Astrocyte of the spinal cord (primary cell): ENCODE measurements at regions not wholly inside any gene's neighbourhood (a gene's known extent, or its start where the extent isn't known, plus 50 kb on each side); places are given as distances from the start of the nearest gene placed in this dataset.

Experiments used
- DNase-seq: peaks from one replicate; pipeline ENCODE4 v3.0.0; 2011; ENCODE audit warnings: low read depth, low spot score
- H3K4me3 ChIP-seq: 2 replicates; pipeline ENCODE4 v1.5.1; 2011; ENCODE audit warnings: low read depth, mild to moderate bottlenecking, low read length, moderate library complexity
- in situ Hi-C: cut with HindIII; loops from 2 replicates; pipeline ENCODE4 v1.10.0; 2017; ENCODE audit warnings: low sequenced_read_pairs
- TF ChIP-seq, protein P1 (sequence below): IDR thresholded peaks from 2 replicates; pipeline ENCODE4 v1.5.1; 2012; ENCODE audit warnings: low read depth, mild to moderate bottlenecking, low read length, inconsistent platforms

DNA sequence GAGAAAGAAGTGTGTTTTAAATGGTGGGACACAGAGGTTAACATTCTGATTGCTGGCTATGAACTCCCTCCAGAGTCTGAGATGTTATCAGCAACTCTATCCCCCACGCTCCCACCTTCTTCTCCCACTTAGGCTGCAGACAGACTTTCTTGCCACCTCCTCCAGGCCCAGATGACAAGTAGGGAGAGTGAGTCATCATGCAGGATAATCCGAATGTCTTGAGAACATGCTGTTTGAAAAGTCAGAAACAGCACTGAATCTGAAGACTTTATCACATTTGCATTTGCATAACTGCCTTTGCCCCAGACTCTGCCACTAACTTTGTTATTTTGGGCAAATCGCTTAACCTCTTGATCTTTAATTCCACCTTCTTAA is 139.8 kb downstream of the ESM1 start:
- TF ChIP-seq, protein P1, sequence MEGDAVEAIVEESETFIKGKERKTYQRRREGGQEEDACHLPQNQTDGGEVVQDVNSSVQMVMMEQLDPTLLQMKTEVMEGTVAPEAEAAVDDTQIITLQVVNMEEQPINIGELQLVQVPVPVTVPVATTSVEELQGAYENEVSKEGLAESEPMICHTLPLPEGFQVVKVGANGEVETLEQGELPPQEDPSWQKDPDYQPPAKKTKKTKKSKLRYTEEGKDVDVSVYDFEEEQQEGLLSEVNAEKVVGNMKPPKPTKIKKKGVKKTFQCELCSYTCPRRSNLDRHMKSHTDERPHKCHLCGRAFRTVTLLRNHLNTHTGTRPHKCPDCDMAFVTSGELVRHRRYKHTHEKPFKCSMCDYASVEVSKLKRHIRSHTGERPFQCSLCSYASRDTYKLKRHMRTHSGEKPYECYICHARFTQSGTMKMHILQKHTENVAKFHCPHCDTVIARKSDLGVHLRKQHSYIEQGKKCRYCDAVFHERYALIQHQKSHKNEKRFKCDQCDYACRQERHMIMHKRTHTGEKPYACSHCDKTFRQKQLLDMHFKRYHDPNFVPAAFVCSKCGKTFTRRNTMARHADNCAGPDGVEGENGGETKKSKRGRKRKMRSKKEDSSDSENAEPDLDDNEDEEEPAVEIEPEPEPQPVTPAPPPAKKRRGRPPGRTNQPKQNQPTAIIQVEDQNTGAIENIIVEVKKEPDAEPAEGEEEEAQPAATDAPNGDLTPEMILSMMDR, result no peak
- in situ Hi-C loops, result no loop called here
- H3K4me3 ChIP-seq, result no peak overlapping the region
- DNase-seq, result peak; percentile 49

DNA sequence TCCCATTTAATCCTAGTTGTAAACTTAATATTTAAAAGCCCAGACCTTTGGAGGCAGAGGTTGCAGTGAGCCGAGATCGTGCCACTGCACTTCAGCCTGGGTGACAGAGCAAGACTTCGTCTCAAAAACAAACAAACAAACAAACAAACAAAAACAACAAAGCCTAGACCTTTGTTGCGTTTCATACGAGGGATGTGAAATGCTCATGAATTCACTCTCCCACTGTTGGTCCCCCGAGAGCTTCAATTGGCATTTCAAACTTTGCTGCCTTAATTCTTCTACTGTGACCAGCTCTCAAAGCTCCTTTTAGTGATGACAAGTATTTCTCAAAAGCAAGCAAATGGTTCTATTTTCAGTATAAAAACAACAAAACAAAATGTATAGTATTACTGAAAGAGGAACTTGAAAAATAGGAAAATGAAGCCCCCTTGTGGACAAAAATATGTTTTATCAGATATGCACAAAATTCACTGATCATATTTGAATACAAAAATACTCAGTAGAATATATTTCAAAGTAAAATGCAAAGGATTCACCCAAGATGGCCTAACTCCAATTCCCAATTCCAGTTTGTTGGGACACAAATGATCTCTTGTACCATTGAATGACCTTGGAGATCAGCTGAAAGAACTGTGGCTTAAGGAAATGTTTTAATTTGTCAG is 140.4 kb downstream of the ESM1 start:
- TF ChIP-seq, protein P1, result peak; percentile 27
- in situ Hi-C loops, result no loop called here
- H3K4me3 ChIP-seq, result no peak overlapping the region
- DNase-seq, result peak; percentile 77

DNA sequence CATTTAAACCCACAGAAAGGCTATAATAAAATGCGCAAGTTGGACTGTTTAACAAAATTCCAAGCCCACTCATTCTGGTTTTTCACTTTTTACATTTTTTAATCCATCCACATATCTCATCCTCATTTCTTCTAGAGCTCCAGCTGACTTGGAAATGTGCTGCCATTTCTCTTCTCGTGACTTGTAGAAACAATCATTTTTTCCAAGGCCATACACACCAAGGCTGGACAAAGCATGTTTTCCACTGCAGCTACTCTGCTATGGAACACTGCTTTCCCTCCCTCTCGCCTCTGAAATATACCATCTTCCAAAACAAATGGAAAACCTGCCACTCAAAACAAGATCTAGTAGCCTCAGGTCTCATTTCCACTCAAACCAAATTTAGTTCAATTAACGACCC is 141.1 kb downstream of the ESM1 start:
- no peak for DNase-seq
- in situ Hi-C loops, result no loop called here
- H3K4me3 ChIP-seq, result no peak overlapping the region
- TF ChIP-seq, protein P1, result no peak

DNA sequence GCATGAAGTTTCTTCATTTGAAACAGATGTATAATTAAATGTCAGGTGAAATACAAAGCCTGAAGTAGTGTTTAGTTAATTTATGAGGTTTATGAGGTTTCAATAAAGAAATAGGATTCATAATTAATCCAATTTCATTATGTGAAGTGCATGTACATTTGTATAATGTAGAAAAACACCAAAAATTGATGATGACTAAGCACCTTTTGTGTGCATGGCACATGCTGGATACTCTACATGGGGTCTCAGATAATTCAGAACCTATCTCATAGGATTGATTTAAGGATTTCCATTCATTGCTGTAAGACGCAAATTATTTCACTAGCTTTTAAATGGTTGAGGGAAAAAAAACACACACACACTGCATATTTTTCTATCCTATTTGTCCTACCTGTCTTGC is 143.9 kb downstream of the ESM1 start:
- H3K4me3 ChIP-seq, result no peak overlapping the region
- no peak for DNase-seq
- in situ Hi-C loops, result no loop called here
- TF ChIP-seq, protein P1, result no peak

DNA sequence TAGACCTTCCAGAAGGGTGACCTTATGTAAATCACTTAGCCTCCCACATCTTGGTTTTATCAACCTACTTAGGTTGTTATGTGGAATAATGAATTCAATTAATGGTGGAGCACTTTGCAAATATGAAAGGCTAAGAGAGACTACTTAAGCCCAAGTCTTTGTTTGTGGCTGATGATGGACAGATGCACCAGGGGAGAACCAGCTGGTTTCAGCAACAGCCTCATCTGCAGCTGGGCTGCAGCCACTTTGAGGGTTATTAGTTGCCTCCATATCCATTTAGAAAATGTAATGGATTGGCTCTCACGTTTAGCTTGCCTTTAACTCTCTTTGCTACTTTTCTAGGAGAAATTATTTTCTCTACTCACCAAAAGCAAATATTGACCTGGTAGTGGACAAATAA is 146.6 kb downstream of the ESM1 start:
- DNase-seq, result no peak
- TF ChIP-seq, protein P1, result no peak
- in situ Hi-C loops, result no loop called here

DNA sequence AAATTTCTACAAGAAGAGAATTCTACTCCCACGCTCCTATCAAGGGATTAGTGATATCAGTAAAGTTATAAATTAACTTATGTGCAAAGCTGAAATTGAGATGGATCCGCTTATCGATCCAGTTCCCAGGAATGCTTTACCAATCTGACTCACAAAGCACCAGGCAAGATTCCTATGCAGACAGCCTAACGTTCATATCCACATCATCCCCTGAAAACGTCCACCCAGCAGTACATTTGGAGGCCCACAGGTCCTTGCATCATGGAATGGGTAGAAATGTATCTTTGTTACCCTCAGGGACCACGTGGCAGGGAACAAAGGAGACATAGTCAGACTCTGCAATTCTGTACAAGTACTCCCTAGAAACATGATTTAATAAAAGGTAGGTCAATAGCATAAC is 147.4 kb downstream of the ESM1 start:
- TF ChIP-seq, protein P1, result no peak
- in situ Hi-C loops, result no loop called here
- no peak overlapping the region for H3K4me3 ChIP-seq
- no peak for DNase-seq

More for the DNA sequence above, 146.6 kb downstream of the ESM1 start:
- no peak overlapping the region for H3K4me3 ChIP-seq

DNA sequence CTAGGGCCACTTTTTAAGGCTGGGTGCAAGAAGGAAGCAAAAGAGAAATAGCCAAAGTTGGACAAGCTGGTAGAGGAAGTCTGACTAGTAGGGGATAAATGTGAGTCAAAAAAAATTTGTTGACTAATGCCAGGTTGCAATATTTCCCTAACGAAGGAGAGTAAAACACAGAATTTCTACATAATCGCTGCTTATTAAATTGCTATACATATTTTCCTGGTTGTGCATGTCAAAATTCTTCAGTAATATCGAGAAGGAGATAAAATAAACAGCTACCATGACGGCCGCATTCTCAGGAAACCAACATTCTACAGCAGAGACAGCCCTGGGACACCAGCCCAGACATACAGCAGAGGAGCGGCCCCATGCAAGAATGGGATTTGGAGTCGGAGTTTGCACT is 148.3 kb downstream of the ESM1 start:
- in situ Hi-C loops, result no loop called here
- no peak for DNase-seq
- TF ChIP-seq, protein P1, result no peak
- H3K4me3 ChIP-seq, result no peak overlapping the region
